ENCODE measurements at regions not wholly inside any gene's neighbourhood (a gene's known extent, or its start where the extent isn't known, plus 50 kb on each side); places are given as distances from the start of the nearest gene placed in this dataset.

- TF ChIP-seq, protein P1, sequence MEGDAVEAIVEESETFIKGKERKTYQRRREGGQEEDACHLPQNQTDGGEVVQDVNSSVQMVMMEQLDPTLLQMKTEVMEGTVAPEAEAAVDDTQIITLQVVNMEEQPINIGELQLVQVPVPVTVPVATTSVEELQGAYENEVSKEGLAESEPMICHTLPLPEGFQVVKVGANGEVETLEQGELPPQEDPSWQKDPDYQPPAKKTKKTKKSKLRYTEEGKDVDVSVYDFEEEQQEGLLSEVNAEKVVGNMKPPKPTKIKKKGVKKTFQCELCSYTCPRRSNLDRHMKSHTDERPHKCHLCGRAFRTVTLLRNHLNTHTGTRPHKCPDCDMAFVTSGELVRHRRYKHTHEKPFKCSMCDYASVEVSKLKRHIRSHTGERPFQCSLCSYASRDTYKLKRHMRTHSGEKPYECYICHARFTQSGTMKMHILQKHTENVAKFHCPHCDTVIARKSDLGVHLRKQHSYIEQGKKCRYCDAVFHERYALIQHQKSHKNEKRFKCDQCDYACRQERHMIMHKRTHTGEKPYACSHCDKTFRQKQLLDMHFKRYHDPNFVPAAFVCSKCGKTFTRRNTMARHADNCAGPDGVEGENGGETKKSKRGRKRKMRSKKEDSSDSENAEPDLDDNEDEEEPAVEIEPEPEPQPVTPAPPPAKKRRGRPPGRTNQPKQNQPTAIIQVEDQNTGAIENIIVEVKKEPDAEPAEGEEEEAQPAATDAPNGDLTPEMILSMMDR (IDR thresholded peaks at IDR 0.05): no peak
- TF ChIP-seq POLR2A (IDR thresholded peaks at IDR 0.05) (no peak), POLR2AphosphoS5 (IDR thresholded peaks at IDR 0.05) (no peak), EP300 (IDR thresholded peaks at IDR 0.05) (no peak)
Observed at GRCh38 chr1:192059407-192059806, 98.9 kb upstream of the RGS18 start.

All from upper lobe of left lung (tissue), 4 donors.